ENCODE measurements at regions not wholly inside any gene's neighbourhood (a gene's known extent, or its start where the extent isn't known, plus 50 kb on each side); places are given as distances from the start of the nearest gene placed in this dataset.

DNA sequence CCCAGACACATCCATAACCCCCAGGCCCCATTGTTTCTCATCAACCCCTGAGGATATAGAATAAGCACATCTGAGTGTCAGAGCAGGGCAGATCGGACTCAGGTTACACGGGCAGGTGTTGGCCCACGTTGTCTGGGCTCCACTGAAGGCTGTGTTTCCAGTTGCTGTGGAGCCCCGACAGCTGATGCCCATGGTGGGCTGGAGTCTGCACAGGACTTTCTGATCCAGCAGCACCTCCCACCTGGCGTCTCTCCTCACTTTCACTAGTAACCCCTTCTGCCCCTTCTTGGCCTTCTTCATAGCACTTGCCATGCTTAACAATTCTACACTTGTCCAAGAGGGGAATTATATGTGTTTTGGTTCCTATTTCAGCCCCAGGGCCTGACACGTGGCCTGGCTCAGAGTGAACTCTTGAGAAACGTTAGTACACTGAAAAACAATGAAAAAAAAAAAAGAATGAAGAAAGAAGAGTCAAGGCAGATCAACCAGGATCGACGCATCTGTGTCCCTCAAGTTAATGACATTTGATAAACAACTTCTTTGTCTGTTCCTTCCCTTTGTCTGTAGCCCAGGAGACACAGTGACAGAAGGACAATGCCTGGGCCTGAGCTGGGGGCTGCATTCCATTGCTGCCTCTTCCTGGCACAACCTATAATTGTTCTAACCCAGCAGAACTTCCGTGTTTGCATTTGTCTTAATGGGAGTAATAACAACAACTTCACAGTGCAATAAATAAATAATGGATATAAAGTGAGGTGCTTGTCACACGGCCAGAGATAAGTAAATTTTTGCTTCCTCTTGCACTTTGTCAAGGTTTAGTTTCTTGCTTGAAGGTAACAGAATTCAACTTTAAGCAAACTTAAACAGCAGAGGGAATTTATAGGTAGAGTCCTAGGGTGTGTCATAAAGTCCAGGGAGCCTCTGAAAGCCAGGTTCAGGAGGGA lies 224.2 kb upstream of the SSTR4 start:
- Mint-ChIP-seq H3K36me3 (ENCODE audit: unreplicated experiment) (no peaks in the 10 kb centered on the region), H3K27me3 (ENCODE audit: unreplicated experiment) (no peaks in the 10 kb centered on the region), H3K4me3 (ENCODE audit: unreplicated experiment) (no peak overlapping the region), H3K9me3 (ENCODE audit: unreplicated experiment) (no peaks in the 10 kb centered on the region), H3K4me1 (ENCODE audit: unreplicated experiment) (peaks cover 32% of the 10 kb centered on the region), H3K27ac (ENCODE audit: unreplicated experiment) (no peak overlapping the region)
- DNase-seq (ENCODE audit: extremely low spot score, unreplicated experiment) = peak; percentile 73
- TF ChIP-seq, protein P1, sequence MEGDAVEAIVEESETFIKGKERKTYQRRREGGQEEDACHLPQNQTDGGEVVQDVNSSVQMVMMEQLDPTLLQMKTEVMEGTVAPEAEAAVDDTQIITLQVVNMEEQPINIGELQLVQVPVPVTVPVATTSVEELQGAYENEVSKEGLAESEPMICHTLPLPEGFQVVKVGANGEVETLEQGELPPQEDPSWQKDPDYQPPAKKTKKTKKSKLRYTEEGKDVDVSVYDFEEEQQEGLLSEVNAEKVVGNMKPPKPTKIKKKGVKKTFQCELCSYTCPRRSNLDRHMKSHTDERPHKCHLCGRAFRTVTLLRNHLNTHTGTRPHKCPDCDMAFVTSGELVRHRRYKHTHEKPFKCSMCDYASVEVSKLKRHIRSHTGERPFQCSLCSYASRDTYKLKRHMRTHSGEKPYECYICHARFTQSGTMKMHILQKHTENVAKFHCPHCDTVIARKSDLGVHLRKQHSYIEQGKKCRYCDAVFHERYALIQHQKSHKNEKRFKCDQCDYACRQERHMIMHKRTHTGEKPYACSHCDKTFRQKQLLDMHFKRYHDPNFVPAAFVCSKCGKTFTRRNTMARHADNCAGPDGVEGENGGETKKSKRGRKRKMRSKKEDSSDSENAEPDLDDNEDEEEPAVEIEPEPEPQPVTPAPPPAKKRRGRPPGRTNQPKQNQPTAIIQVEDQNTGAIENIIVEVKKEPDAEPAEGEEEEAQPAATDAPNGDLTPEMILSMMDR (IDR thresholded peaks at IDR 0.05) = no peak

DNA sequence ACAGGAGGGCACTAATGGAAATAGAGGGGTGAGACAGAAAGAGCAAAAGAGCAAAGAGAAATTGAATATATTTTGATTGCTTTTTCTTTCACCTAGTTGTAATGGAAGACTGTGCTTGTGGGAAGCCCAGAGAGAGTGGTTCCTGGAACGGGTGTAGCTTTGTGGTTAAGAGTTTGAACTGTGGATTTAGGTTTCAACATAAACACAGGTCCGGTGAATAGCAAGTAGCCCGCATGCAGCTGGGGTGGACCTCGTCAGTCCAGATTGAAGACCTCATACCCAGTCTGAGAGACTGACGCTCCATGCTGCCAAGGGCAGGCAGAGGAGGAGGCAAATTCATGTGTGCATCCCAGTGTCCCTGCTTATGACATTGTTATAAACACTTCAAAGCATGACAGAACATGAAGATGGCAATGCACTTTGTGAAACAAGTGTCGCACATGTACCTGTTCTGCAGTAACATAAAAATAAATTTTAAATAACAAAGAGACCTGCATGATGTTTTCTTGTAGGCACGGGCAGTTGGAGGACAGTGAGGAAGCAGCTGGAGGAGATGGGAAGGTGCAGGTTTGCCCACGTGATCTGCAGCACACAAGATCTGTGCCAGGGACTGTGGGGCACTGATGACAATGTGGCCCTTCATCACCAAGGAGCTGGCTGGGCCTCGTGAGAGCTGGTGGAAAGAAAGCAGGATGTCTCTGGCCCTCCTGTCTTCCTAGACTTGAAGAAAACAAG lies 220.5 kb upstream of the SSTR4 start:
- Mint-ChIP-seq H3K9me3 (ENCODE audit: unreplicated experiment) (no peaks in the 10 kb centered on the region), H3K36me3 (ENCODE audit: unreplicated experiment) (no peaks in the 10 kb centered on the region), H3K4me1 (ENCODE audit: unreplicated experiment) (peaks cover 23% of the 10 kb centered on the region), H3K4me3 (ENCODE audit: unreplicated experiment) (no peak overlapping the region), H3K27ac (ENCODE audit: unreplicated experiment) (no peak overlapping the region), H3K27me3 (ENCODE audit: unreplicated experiment) (no peaks in the 10 kb centered on the region)
- TF ChIP-seq, protein P1 (IDR thresholded peaks at IDR 0.05) = no peak
- DNase-seq (ENCODE audit: extremely low spot score, unreplicated experiment) = peak; percentile 57

DNA sequence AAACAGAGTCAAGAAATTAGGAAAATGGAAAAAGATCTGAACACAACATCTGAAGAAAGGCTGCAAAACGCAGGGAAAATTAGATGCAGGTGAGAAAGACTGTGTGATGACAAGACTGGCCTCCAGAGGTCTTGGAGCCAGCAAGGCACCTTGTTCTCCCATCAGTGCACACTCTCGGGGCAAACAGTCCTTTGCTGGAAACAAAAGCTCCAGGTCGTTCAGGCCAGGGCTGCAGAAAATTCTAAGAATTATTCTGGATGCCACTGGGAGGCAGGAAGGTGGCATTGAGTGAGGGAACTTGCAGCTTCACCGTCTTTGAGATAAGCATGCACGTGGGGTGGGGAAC lies 219.9 kb upstream of the SSTR4 start:
- Mint-ChIP-seq H3K27me3 (ENCODE audit: unreplicated experiment) (no peaks in the 10 kb centered on the region), H3K27ac (ENCODE audit: unreplicated experiment) (no peak overlapping the region), H3K4me3 (ENCODE audit: unreplicated experiment) (no peak overlapping the region), H3K9me3 (ENCODE audit: unreplicated experiment) (no peaks in the 10 kb centered on the region), H3K36me3 (ENCODE audit: unreplicated experiment) (no peaks in the 10 kb centered on the region), H3K4me1 (ENCODE audit: unreplicated experiment) (peaks cover 27% of the 10 kb centered on the region)
- DNase-seq (ENCODE audit: extremely low spot score, unreplicated experiment) = peak; percentile 36
- TF ChIP-seq, protein P1 (IDR thresholded peaks at IDR 0.05) = no peak

DNA sequence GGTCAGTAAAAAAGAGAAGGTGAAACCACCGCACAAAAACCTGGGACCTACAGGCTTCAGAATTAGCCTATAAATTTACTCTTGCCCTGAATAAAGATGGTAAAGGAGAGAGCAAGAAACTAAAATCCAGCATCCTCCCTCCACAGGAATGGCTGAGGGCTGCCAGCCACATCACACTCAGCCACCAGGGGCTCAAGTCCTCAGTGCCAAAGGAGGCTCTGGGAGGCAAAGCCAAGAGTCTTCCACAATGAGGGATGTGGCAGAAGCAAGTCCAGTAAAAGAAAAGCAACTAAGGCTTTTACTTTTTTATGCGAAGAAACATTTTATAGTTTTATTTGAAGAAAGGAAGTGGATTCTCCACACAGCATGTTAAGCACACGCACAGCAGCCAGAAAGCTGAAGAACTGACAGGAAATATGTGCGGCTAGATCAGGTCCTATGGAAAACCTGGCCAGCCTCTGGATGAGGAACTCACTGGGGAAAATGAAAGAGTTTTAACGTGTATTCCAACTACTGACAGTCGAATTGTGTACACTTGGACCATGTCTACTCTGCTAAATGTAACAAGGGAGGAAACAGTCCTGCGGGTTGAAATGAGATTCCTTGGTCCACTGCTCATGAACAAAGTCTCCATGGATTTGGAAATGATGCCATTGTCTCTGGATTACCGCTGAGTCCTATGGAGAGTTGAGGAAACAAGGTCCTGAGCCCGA lies 219.4 kb upstream of the SSTR4 start:
- Mint-ChIP-seq H3K4me3 (ENCODE audit: unreplicated experiment) (no peak overlapping the region), H3K36me3 (ENCODE audit: unreplicated experiment) (no peaks in the 10 kb centered on the region), H3K27me3 (ENCODE audit: unreplicated experiment) (no peaks in the 10 kb centered on the region), H3K9me3 (ENCODE audit: unreplicated experiment) (no peaks in the 10 kb centered on the region), H3K4me1 (ENCODE audit: unreplicated experiment) (peaks cover 29% of the 10 kb centered on the region), H3K27ac (ENCODE audit: unreplicated experiment) (no peak overlapping the region)
- TF ChIP-seq, protein P1 (IDR thresholded peaks at IDR 0.05) = peak; percentile 24
- no peak for DNase-seq (ENCODE audit: extremely low spot score, unreplicated experiment)
